GM19463 (cell line): ENCODE measurements at regions not wholly inside any gene's neighbourhood (a gene's known extent, or its start where the extent isn't known, plus 50 kb on each side); places are given as distances from the start of the nearest gene placed in this dataset.
A peak's percentile ranks its signal among the peaks of the same experiment; 100 is the strongest.
"Not testable (repeated sequence)": the region's sequence is repeated elsewhere in the genome, so short reads cannot be mapped to it uniquely, and the experiment has no call there.

Experiments
- ATAC-seq: cut with Tn5 transposase; IDR thresholded peaks from one replicate; pipeline ENCODE4 v1.9.1; 2021; ENCODE audit warnings: mild to moderate bottlenecking, moderate library complexity; ENCODE audit not compliant: unreplicated experiment

DNA sequence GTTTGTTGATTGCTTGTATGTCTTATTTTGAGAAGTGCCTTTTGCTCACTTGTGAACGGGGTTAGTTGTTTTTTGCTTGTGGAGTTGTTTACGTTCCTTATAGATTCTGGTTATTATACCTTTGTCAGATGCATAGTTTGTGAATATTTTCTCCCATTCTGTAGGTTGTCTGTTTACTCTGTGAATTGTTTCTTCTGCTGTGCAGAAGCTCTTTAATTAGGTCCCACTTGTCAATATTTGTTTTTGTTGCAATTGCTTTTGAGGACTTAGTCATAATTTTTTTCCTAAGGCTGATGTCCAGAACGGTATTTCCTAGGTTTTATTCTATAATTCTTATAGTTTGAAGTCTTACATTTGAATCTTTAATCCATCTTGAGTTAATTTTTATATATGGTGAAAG, 285.3 kb upstream of the GADL1 start:
- ATAC-seq, result no peak

DNA sequence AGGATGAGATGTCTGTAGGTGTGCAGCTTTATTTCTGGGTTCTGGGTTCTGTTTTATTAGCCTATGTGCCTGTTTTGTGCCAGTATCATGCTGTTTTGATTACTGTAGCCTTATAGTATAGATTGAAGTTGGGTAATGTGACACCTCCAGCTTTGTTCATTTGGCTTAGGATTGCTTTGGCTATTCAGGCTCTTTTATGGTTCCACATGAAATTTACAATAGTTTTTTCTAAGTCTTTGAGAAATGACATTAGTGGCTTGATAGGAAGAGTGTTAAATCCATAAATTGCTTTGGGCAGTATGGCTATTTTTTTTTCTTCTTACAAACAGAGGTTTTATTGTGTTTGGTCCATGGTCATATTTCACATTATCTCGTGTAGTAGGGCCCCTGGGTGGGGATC, 285.8 kb upstream of the GADL1 start:
- no peak for ATAC-seq

GRCh38 chr3:31181661-31182060, 287.2 kb upstream of the GADL1 start:
- ATAC-seq, result no peak

DNA sequence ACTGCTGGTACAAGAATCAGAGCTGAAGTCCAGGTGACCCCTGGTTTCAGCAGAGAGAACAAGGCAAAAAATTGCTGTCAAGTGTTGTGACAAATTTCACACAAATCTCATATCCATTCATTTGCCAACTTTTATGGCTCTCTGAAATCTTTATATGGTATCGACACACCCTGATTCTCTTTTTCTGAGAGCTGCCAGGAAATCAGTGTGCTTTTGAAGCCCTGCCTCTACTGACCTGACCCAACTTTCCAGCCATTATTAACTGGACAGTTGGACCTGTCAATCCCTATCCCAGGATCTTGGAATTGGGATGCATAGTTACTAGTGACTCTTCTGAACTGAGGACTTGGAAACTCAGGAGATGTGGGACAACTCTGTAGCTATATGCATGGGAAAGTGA, 288.2 kb upstream of the GADL1 start:
- ATAC-seq, result no peak

DNA sequence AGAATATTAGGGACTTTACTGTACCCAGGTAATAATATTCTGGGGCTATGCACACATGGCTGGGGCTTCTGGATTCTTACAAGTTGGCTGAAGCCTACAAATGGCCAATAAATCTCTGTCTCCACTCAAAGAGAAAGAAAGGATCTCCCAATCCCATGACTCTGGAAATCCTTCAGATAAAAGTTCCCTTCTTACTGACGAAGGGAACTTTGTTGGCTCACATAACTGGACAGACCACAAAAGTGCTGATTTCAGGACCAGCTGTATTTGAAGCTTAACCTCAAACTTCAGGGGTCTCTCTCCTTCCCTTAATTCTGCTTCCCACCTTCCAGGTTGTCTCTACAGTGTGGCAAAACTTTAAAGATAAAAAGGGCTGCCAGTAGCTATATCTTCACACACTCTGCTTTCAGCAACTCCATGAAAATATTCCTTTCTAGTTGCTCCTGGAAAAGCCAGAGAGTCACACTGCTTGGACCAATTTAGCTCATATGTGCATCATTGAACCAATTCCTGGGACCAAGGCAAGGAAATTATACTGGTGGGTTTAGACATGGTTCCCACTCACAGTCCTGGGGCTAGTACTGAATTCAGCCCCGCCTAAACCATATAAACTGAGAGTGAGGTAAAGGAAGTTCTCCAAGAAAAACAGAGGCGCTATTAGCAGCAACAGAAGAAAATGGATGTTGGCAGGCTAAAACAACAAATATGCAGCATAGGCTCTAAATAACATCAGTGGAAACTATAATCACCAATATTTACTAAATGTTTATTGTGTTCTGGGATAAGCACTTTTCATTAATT, 290.0 kb upstream of the GADL1 start:
- no peak for ATAC-seq

- no peak for ATAC-seq
These were observed 290.5 kb upstream of the GADL1 start for GRCh38 chr3:31185062-31185357.

GRCh38 chr3:31186041-31186440, 291.6 kb upstream of the GADL1 start:
- ATAC-seq, result no peak

GRCh38 chr3:31187380-31187779, 292.9 kb upstream of the GADL1 start:
- ATAC-seq, result no peak

- no peak for ATAC-seq
These were observed 293.7 kb upstream of the GADL1 start for GRCh38 chr3:31188112-31188511.

DNA sequence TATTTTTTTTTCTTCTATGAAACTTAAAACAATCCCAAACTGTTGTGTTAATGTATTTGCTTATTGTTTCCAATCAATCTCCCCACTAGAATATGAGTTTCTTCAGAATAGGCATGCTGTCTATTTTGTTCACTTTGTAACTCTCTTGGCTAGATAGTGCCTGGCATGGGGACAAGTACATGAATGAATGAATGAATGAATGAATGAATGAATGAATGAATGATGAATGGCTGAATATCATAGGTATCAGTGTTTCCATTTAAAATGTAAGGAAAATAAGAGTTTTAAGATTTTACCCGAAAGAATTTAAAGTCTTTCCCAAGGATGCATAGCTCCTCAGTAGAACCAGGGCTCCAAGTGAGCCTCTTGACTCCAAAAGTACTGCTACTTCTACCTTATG, 294.9 kb upstream of the GADL1 start:
- no peak for ATAC-seq

DNA sequence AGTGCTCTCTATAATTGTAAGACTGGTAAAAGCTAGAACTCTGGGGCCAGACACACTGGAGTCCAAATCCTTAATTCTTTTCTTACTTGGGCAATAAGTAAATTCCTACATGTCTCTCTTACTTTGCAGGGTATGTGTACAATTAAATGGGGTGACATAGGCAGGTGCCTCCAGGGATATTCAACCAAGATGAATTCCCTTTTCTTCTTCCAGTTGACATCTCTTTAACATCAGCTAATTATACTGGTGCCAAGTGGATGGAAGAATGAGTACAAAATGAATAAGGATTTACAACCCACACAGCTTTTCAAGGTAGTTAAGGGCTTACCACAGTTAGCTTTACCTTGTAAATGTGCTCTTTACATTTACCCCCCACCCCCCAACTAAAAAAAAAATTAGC, 295.5 kb upstream of the GADL1 start:
- no peak for ATAC-seq

GRCh38 chr3:31191354-31191753, 296.9 kb upstream of the GADL1 start:
- ATAC-seq, result no peak

GRCh38 chr3:31193429-31193828, 299.0 kb upstream of the GADL1 start:
- no peak for ATAC-seq

- no peak for ATAC-seq
These were observed 299.4 kb upstream of the GADL1 start for GRCh38 chr3:31193871-31194270.

GRCh38 chr3:31196261-31196660, 301.8 kb upstream of the GADL1 start:
- ATAC-seq, result no peak

DNA sequence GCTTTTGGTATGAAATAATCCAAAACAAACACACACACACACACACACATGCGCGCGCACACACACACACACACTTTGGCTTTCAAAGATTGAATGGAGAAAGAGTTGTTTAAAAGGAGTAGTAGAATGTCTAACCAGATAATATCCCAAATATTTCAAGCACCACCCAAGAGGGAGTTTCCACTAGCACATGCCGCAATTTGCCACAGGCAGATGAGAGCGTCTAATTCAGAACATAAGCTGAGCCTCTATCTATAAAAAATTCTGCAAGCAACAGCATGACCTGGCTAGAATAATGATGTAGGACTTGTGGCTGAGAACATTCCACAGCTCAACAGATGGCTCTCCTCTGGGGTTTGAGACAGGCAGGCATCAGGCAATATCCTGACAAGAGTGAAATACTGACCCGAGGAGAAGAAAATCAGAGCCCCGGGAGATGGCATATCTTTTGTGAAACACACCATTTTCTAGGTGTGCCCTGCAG, 302.5 kb upstream of the GADL1 start:
- no peak for ATAC-seq

DNA sequence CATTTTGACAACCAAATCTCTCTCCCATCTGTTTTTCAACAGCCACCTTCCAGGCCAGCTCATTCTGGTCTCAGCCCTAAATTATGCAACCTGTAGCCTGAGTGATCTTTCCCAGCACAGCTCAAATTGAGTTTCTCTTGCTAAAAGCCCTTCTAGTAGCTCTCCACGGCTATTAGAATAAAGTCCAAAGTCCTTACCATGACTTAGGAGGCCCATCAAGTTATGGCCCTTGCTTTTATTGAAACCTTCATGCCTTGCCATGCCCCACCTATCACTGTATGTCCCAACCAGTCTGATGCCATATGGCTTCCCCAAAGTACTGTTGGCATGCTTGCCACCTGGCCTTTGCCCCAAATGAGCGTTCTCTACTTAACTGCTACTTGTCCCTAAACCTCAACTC, 303.5 kb upstream of the GADL1 start:
- ATAC-seq, result no peak

DNA sequence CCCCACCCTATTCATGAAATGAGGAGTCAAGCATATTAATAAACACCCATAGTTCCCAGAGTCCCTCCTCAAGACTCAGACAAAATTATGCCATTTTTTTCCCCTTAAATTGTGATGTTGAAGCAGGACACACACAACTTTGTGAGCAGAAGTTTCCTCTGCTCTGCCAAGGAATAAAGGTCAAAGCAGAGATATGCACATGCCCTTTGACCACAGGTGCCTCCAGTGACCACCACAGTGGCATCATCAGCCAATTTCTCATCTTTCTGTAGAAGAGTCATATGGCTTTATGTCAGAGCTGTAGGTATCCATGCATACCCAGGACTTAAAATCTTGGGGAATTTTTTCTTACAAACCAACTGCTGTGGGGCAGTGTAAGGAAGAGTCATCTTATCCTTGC, 304.4 kb upstream of the GADL1 start:
- no peak for ATAC-seq

- ATAC-seq, result no peak
These were observed 309.7 kb upstream of the GADL1 start for GRCh38 chr3:31203960-31204795.

- not testable (repeated sequence) for ATAC-seq
These were observed 310.3 kb upstream of the GADL1 start for GRCh38 chr3:31204796-31205056.

- ATAC-seq, result no peak
These were observed 315.7 kb upstream of the GADL1 start for GRCh38 chr3:31210068-31210645.

- peak; percentile 61 for ATAC-seq
These were observed 318.7 kb upstream of the STT3B start for GRCh38 chr3:31213869-31214486.
